SU-DHL-6 (cell line): ENCODE measurements at regions not wholly inside any gene's neighbourhood (a gene's known extent, or its start where the extent isn't known, plus 50 kb on each side); places are given as distances from the start of the nearest gene placed in this dataset.

Source experiments
- EZH2phosphoT487 ChIP-seq: fragments of 200-600 bp; sonication (generic), shearing (Covaris generic); conservative IDR thresholded peaks from 2 replicates; pipeline ENCODE4 v1.6.1; 2018; ENCODE audit warnings: mild to moderate bottlenecking, antibody characterized with exemption, low read length, moderate library complexity, mixed read lengths
- TF ChIP-seq, protein P1 (sequence below): fragments of 200-600 bp; sonication (generic); IDR thresholded peaks from one replicate; pipeline ENCODE4 v1.5.1; 2017; ENCODE audit warnings: antibody characterized with exemption, mild to moderate bottlenecking, low read length, moderate library complexity; ENCODE audit not compliant: insufficient read depth, poor library complexity, severe bottlenecking

DNA sequence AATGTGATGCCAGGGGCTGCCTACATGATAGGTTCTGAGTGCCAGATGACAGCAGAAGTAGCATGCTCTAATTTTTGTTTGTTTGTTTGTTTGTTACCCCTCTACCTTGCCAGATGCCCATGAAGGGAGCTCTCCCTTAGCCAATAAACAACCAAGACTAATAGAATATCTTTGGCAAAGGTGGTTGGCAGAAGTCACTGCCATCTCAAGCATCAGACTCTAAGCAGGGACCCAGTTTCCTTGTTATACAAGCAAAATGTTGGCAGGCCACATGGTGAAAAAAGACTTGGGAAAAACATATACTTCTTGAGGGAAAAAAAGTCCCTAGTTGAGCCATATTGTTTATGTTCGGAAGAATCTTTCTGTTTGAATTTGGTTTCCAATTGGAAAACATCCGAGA, 609.0 kb upstream of the CFAP20DC start:
- TF ChIP-seq, protein P1, sequence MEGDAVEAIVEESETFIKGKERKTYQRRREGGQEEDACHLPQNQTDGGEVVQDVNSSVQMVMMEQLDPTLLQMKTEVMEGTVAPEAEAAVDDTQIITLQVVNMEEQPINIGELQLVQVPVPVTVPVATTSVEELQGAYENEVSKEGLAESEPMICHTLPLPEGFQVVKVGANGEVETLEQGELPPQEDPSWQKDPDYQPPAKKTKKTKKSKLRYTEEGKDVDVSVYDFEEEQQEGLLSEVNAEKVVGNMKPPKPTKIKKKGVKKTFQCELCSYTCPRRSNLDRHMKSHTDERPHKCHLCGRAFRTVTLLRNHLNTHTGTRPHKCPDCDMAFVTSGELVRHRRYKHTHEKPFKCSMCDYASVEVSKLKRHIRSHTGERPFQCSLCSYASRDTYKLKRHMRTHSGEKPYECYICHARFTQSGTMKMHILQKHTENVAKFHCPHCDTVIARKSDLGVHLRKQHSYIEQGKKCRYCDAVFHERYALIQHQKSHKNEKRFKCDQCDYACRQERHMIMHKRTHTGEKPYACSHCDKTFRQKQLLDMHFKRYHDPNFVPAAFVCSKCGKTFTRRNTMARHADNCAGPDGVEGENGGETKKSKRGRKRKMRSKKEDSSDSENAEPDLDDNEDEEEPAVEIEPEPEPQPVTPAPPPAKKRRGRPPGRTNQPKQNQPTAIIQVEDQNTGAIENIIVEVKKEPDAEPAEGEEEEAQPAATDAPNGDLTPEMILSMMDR, result no peak
- no peak for TF ChIP-seq EZH2phosphoT487
